ENCODE measurements at regions not wholly inside any gene's neighbourhood (a gene's known extent, or its start where the extent isn't known, plus 50 kb on each side); places are given as distances from the start of the nearest gene placed in this dataset.

DNA sequence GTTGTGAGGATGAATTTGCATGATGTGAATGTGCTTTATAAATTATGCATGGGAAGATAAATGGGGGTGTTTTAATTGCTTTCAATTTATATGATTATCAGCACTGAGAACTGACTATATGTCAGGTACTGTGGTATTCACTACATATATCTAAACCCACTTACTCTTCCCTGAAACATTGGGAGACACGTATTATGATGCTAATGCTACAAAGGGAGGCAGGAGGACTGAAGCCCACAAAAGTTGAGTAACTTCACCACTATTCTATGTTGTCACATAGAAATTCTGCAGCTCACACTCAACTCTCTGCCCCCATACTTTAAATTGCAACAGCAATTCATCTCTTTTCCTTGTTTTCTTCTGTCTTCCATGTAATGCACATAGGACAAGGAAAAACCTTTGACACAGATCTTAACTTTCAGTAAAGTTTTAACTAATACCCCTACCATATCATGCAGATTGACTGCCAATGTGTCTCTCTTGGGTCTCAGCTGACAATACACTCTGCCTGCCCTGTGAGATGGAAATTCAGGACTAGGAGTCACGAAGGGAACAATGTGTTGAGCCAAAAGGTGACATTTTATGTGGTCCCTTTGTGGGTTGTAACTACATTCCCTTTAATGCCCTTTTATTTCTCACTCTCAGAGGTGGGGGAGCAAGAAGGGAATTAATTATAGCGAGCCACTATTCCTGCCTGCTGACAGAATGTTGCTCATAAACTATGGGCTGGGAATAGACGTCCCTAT lies 691.0 kb upstream of the SORCS1 start:
- TF ChIP-seq, protein P1, sequence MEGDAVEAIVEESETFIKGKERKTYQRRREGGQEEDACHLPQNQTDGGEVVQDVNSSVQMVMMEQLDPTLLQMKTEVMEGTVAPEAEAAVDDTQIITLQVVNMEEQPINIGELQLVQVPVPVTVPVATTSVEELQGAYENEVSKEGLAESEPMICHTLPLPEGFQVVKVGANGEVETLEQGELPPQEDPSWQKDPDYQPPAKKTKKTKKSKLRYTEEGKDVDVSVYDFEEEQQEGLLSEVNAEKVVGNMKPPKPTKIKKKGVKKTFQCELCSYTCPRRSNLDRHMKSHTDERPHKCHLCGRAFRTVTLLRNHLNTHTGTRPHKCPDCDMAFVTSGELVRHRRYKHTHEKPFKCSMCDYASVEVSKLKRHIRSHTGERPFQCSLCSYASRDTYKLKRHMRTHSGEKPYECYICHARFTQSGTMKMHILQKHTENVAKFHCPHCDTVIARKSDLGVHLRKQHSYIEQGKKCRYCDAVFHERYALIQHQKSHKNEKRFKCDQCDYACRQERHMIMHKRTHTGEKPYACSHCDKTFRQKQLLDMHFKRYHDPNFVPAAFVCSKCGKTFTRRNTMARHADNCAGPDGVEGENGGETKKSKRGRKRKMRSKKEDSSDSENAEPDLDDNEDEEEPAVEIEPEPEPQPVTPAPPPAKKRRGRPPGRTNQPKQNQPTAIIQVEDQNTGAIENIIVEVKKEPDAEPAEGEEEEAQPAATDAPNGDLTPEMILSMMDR (conservative IDR thresholded peaks at IDR 0.05; ENCODE audit: low read length), result no peak
- TF ChIP-seq EZH2phosphoT487 (IDR thresholded peaks at IDR 0.05; ENCODE audit: borderline replicate concordance), result no peak

All from Loucy (cell line).